ENCODE measurements at regions not wholly inside any gene's neighbourhood (a gene's known extent, or its start where the extent isn't known, plus 50 kb on each side); places are given as distances from the start of the nearest gene placed in this dataset.
A peak's percentile ranks its signal among the peaks of the same experiment; 100 is the strongest.
"Not testable (repeated sequence)": the region's sequence is repeated elsewhere in the genome, so short reads cannot be mapped to it uniquely, and the experiment has no call there.

DNA sequence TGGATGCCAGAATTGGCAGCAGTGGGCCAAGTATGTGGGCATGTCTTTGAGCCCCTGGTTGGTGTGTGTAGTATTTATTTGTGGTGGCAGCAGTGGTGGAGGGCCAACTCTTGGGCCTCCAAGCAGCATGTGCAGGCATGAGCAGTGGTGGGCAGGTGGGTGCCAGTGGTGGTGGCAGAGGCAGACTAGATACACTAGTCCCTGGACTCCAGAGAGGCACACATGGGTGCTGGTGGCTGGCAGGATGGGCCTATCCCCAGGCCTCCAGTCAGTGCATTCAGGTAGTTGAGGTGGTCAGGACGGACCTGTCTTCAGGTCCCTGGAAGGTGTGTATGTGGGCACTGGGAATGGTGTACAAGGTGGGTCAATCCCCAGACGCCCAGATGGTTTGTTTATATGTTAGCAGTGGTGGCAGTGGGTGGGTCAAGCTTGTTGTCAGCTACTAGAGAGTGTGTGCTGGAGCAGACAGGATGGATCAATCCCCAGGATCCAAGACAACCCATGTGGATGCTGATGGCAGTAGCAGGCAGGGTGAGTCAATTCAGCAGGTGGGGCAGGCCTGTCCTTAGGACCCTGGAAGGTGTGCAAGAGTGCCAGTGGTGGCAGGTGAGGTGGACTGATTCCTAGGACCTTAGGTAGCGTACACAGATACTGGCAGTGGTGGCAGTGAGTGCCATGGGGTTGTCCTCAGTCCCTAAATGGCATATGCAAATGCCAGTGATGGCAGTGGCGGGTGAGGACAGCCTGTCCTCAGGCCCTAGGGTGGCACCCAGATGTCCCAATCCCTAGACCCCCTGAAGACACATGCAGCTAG lies 294.3 kb downstream of the RPS24 start:
- DNase-seq: peak in 1 of 10 donors; percentile 55
- intact Hi-C loops (cut with DNase I): no loop called here

DNA sequence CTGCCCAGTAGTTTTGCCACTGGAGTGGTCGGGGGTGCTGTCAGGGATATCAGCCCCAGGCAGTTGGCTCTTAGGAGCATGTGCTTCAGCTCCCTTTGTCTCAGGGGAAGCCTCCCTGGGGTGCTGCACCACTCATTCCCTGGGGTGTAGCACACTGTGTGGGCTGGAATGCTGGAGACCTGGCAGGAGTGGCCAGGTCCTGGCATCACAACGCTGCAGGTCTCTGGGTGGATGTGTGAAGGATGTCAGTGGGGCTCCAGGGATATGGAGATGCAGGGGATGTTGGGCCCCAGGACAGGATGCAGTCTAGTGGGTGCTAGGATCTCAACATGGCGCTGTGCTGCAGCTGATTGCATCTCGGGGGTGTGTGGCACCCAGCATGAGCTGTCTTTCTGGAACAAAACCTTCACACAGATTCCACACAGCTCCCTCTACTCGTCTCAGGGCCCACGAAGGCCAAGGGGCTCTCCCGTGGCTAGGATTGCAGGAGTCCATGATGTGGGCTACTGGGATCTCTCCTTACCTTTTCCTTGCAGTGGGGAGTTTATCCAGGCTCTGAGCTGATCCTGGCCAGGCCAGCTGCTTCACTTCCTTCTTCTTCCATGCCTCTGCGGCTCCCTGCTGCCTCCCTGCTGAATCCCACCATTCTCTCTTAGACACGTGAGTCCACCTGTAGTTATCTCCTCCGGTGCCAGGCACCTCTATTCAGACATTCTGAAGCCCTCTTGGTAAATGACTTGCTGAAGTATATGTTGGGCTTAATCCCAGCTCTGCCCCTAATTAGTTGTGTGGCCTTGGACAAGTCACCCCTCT lies 295.1 kb downstream of the RPS24 start:
- DNase-seq: peak in 1 of 10 donors; percentile 27
- intact Hi-C loops (cut with DNase I): no loop called here

DNA sequence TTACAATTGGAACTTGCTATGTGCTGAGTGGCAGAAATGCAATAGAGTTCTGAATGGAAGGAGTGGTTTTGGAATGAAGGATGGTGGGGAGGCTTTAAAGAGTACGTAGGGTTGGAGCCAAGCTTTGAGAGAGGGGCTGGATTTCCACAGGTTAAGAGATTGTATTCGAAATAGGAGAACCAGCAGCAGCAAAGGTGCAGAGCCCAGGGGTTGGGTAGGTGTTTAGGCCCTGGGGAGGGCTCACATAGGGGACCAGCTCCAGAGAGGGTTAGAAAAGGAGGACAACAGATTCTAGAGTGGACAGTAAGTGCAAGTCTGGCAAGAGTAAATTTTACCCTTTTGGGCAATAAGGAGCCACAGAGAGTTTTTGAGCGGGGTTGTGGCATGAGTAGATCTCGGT lies 297.2 kb downstream of the RPS24 start:
- DNase-seq: no peak
- intact Hi-C loops (cut with DNase I): no loop called here

DNA sequence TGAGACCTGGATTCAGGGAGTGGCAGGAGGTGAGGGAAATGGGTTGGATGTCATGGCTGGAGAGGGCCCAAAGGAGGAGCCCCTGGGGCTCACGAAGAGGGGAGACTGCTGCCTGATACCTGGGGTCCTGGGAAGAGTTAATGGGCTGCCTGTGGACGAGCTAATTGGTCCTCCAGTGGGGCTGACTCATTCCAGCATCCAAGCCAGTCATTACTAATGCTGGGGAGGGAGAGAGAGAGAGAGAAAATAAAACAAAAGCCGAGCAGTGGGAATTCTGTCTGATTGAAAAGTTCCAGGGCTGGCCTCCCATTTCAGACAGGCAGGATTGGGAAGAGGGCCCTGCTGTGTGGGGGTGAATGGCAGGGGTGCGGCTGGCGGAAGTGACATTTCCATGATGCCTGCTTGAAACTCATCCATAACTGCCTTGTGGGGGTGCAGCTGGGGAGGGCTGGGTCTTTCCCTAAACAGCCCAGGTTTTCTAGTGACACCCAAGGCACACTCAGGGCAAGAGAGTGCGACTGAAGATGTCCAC lies 297.8 kb downstream of the RPS24 start:
- intact Hi-C loops (cut with DNase I): no loop called here
- DNase-seq: peak in 1 of 10 donors; percentile 55

DNA sequence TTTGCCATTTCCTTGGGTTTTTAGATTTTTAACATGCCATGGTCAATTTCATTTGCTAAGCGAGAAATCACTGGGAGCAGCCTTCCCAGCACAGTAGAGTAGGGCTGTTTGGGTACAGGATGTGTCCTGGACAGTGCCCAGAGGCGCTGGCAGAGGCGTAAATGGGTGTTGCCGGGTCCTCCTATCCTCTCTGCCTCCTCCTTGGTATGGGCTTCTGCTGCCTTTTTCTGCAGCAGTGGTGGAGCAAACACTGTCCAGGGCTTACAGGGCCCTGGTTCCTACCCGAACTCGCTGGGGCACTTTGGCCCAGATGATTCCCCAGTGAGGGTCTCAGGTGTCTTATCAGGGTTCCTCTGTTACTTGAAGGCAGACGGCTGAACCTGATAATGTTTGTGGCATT lies 298.3 kb downstream of the RPS24 start:
- intact Hi-C loops (cut with DNase I): no loop called here
- peak in 1 of 10 donors; percentile 43 for DNase-seq

DNA sequence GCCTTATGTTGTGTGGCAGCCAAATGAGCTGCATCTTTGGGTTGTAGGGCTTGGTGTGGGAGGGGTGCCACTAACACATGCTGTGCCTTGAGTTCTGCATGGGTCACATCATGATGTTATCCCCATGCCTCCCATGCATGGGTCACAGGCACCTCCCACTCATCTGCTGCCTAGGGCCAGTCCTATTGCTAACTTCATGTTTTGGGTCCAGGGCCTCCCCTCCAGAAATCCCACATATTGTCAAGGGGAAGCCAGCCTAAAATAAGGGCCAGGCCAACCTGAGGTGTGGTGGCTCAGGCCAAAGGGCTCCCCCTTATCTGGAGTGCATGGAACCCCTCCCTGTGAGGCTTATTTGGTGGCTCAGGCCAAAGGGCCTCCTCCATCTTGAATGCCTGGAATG lies 299.0 kb downstream of the RPS24 start:
- intact Hi-C loops (cut with DNase I): no loop called here
- DNase-seq: peak in 1 of 10 donors; percentile 38

DNA sequence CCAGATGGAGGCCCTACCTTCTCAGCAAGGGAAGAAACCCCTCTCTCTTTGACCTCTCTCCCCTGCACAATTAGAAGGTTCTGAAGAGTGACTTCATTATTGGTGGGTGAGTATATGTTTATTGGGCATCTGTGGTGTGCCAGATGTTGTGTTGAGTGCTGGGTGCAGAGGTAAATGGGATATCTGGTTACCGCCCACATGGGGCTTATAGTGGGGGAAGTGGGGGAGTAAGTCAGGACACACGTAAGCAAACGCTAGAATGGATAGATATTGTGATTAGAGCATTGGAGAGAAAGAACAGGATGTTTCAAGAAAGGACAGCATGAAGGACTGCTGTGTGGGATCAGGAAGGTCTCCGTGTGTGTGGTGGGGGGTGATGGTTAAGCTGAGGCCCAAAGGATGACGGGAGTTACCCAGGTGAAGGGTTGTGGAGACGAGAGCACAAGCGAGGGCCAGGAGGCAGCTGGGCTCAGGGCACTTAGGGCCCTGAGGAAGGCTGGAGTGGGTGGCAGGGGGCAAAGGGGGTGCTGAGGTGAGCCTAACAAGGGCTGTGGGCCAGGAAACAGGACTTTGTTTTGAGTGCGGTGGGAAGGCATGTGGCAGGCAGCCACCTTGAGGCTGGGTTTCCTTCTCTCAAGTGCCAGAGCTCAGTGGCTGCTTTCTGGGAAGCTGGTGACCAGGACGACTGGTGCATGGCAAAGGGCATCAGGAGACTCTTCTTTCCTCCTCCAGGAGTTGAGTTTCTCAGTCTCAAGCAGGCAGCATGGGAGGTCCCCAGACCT lies 299.9 kb downstream of the RPS24 start:
- intact Hi-C loops (cut with DNase I): no loop called here
- peak in 1 of 10 donors; percentile 44 for DNase-seq

DNA sequence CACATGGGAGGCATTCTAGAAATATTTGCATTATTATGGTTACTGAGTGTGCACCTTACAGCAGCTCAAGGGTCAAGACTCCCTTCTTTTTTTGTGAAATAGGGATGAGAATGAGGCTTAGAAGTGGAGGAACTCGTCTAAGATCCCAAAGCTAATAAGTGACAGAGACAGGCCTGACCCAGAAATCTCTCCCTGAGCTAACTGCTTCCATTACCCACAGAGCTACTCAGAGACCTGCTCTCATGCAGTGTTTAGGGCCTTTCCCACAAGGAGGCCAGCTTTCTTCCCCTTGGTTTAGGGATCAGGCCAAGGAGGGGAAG lies 301.7 kb downstream of the RPS24 start:
- no peak for DNase-seq
- intact Hi-C loops (cut with DNase I): no loop called here

DNA sequence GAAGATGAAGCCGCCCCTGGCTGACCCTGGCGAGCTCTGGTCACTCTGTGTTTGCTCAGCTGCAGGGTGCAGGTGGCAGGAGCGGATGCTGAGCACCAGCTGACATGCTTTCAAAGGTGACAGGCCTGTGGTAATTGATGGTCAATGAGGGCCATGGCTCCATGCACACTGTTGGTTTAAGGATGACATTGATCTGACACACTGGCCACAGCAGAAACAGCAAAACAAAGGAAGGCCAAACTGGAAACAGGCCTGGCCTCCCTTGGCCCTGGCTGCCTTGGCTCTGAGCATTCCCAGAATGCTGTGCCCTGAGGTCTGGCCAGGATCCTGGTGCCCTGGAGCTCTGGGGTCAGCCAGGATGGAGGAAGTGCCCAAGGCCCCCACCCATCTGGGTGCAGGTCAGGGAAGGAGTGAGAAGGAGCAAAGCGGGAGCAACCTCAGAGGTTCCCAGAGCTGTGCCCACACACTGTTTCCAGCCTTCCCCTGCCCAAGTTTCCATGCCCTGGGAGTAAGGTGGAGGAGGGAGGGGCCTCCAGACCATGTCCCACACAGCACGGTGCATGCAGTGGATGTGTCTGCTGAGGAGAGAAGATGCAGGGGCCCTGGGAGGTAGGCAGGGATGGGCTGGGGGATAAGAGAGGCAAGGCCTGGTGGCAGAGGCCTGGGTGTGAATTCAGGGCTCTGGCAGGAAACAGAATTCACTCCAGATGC lies 302.2 kb downstream of the RPS24 start:
- intact Hi-C loops (cut with DNase I): no loop called here
- peak in 7 of 10 donors; percentile 18 to 85 (median 58) for DNase-seq

DNA sequence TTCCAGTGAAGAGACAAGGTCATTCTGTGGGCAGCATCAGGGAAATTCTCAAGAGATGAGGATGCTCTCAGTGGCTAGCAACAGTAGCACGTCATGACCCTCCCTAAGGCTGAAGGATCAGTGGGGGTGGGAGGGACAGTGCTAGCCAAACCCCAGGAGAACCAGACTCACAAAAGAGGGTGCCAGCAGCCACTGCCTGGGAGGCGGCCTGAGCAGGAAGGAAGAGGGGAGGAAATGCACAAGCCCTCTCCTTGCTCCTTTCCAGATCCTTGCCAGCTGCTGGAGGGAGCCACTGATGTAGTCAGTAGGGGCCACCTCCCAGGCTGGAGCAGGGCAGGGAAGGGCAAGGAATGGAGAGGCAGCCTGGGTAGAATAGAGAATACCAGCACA lies 302.7 kb downstream of the RPS24 start:
- intact Hi-C loops (cut with DNase I): no loop called here
- DNase-seq: peak in 1 of 10 donors; percentile 41

DNA sequence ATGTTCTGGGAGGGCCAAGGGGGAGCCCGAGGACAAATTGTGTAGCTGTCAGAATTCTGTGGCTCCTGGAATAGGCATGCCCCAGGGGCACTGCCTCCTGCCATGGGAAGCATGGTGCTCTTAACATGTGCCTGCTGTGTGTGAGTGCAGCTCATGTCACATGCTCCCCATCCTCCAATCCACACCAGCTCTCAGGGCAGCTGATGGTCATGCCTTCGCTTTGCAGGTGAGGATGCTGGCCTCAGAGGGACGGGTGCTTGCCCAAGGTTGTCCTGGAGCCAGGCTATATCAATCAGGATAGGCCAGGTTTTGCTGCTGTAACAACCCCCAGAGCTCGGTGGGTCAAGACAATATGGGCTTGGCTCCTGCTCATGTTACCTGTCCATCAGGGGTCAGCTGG lies 303.4 kb downstream of the RPS24 start:
- intact Hi-C loops (cut with DNase I): no loop called here
- DNase-seq: peak in 1 of 10 donors; percentile 3

DNA sequence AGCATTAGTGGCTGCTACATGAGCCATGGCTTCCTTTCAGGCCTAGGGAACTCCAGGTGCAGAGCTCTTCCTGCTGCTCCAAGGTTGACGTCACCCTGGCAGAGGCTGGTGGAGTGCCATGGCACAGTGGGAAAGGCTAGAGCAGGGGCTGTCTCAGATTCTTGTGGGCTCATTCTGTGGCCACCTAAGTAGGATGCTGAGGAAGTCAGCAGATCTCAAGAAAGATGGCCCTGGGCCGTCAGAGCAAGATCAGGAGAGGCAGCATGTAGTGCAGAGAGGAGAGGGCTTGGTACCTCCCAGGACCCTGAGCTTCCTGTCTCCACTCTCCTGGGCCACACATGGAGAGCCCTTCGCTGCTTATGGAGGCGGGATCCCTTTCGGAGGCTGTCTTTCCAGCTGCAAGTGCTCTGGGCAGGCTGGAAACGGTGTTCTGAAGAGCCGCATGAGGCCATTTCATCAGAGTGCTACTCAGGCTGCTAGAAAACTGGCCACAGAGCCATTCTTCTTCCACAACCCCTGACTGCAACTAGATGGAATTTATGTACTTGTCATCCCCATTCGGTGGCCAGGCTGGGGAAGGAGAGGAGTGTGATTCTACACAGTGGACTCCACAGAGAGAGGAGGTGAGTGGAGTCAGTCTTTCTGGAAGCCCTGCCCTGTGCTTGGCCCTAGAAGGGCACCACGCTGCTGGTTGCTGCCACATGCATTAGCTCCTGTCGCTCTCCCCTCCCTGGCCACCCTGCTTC lies 304.2 kb downstream of the RPS24 start:
- intact Hi-C loops (cut with DNase I): no loop called here
- DNase-seq: peak in 1 of 10 donors; percentile 45

DNA sequence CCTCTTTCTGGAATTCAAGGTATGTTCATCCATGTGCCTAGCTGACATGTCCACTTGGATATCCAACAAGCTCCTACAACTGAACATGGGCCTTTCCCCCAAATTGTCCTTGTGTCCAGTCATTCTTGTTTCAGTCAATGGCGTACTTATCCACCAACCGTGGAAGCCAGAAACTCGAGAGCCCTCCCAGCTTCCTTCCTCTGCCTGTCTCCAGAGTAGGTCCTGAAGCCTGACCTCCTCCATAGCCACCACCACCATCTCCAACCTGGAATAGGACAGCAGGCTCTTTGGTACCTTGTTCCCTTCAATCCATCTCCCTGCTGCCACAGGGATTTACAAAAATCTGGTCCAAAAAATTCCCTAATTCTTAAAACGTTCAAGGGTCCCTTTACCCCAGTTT lies 305.1 kb downstream of the RPS24 start:
- intact Hi-C loops (cut with DNase I): no loop called here
- DNase-seq: peak in 1 of 10 donors; percentile 12

DNA sequence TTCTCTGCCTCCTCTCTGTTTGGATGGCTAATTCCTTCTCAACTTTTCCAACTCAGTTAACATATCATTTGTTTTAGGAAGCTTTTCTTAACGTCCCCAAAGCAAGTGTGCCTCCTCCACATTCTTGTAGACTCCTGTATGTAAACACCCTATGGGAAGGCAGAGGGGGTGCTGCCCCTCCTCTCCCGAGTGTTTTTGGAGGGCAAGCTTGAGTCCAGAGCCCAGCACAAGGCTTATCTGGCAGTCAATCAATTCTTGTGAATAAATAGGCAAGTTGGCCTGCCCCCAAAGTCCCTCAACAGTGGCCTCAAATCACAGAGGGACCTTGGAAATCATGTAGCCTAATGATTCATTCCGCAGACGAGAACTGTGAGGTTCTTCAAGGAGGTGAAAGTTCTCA lies 305.6 kb downstream of the RPS24 start:
- intact Hi-C loops (cut with DNase I): no loop called here
- DNase-seq: peak in 2 of 10 donors; percentile 28 to 65

DNA sequence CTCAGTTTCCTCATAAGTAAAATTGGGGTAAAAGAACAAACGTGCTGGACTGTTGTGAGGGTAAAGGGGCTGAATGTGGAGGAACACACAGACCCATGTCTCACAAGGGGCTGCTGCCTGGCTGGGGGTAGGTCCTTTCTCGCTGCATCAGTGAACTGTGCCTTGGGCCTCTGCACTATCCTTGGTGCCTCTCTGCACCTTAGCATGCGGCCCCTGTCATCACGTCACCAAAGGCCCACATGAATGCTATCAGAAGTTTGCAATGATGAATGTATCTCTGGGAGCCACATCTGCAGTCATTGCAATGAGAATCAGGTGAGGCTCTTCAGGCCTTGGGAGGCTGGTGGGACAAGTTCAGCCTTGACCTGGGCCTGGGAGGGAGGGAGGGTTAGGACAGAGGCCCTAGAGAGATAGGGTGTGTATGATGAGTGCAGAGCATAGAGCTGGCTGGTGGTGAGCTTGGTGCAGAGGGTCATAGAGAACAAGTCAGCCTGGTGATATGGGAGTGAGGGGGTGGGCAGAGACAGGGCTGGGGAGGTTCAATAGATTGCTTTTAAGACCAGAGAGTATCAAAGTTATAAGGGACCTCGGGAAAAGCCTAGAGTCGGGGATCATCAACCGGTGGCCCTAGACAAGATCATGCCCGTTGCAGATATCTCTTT lies 308.4 kb downstream of the RPS24 start:
- intact Hi-C loops (cut with DNase I): no loop called here

DNA sequence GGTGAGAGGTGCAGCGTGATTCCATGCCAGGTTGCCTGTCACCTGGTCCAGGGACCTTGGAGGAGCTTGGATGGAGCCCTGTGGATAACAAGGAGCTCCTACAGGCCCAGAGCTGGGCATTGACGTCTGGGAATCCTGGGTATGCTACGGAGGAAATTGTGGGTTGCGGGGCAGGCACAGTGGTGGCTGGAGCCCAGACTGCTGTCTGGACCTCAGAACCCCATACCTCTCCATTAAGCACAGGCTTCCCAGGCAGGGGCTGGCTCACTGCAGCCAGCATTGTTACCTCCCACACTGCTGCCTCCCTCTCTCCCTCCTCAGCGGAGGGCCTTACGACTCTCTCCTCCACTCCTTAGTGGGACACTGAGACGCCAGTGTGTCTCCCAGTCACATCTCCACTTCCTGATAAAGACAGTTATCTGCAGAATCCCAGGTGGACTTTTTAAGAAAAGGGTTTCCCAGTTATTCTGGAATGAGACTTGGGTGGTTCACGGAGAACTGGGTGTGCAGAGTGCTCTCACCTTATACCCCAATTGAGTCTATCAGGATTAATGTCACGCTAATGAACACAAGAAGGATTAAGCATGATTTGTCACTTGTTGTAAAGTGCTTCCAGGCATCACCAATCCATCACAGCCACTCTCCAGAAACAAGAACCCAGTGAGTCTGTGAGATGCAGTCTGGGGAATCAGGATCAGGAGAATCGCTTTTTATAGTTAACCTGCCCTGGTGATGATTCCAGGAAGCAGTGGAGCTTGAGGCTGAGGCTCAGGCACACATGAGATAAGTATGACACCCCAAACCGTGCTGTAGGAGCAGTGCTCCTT lies 309.4 kb downstream of the RPS24 start:
- peak in 2 of 10 donors; percentile 3 to 53 for DNase-seq
- intact Hi-C loops (cut with DNase I): no loop called here

More for the DNA sequence above, 308.4 kb downstream of the RPS24 start:
- peak in 1 of 10 donors; percentile 55 for DNase-seq

DNA sequence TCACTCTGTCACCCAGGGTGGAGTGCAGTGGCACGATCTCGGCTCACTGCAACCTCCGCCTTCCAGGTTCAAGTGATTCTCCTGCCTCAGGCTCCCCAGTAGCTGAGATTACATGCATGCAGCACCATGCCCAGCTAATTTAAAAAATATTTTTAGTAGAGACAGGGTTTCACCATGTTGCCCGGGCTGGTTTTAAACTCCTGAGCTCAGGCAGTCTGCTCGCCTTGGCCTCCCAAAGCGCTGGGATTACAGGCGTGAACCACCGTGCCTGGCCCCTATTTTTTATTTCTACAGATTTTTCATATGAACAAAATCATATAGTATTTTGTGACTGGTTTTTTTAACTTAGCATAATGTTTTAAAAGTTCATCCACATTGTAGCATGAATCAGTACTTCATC lies 310.6 kb downstream of the RPS24 start:
- intact Hi-C loops (cut with DNase I): not testable (repeated sequence)
- DNase-seq: peak in 1 of 10 donors; percentile 5

DNA sequence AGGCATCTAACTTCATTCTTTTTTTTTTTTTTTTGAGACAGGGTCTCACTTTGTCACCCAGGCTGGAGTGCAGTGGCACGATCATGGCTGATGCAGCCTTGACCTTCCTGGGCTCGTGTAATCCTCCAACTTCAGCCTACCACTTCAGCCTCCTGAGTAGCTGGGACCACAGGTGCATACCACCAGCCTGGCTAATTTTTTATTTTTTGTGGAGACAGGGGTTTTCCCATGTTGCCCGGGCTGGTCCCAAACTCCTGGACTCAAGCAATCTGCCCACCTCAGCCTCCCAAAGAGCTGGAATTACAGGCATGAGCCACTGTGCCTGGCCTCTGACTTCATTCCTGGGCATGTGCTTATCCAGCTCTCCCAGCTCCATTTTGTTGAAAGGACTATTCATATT lies 311.9 kb downstream of the RPS24 start:
- peak in 1 of 10 donors; percentile 6 for DNase-seq
- intact Hi-C loops (cut with DNase I): not testable (repeated sequence)
